ENCODE measurements at regions not wholly inside any gene's neighbourhood (a gene's known extent, or its start where the extent isn't known, plus 50 kb on each side); places are given as distances from the start of the nearest gene placed in this dataset.

- BruUV-seq (replicated peaks): no TSS peak
Observed at GRCh38 chr5:36478646-36479317, 127.6 kb upstream of the SLC1A3 start.

More at GRCh38 chr5:36478646-36479317, 127.6 kb upstream of the SLC1A3 start:
- Histone ChIP-seq H3K27ac (ENCODE audit: insufficient read depth, low read length) (no peak overlapping the region), H3K4ac (ENCODE audit: low read depth, low read length) (no peak overlapping the region), H4K20me1 (ENCODE audit: insufficient read depth, low read length) (no peaks in the 10 kb centered on the region), H3K9ac (ENCODE audit: low read depth, low read length) (no peak overlapping the region), H3K79me1 (ENCODE audit: low read depth in 1 of 2, low read length in 2 of 2) (no peaks in the 10 kb centered on the region), H3K4me2 (ENCODE audit: low read depth, low read length) (no peak overlapping the region), H2AK5ac (ENCODE audit: low read depth, low read length) (no peak overlapping the region), H2AK9ac (replicated peaks; ENCODE audit: low read depth, low read length, poor library complexity) (no peak overlapping the region), H2AFZ (replicated peaks; ENCODE audit: low read length, poor library complexity) (no peak overlapping the region), H3K56ac (ENCODE audit: extremely low read depth, insufficient read depth, low read length) (no peak overlapping the region), H3K27me3 (ENCODE audit: control insufficient read depth, insufficient read depth, low read length) (no peaks in the 10 kb centered on the region; the same call in 1 of the 2 replicates), H3K9me1 (ENCODE audit: insufficient read depth, low read length) (no peaks in the 10 kb centered on the region), H3K4me1 (ENCODE audit: control insufficient read depth, insufficient read depth, low read length) (no peaks in the 10 kb centered on the region), H3K4me3 (ENCODE audit: insufficient read depth, low read depth, low read length) (no peak overlapping the region), H2BK15ac (ENCODE audit: low read depth, low read length) (no peak overlapping the region), H2BK120ac (ENCODE audit: low read depth, low read length) (no peak overlapping the region), H3K14ac (replicated peaks; ENCODE audit: low read depth, low read length) (no peak overlapping the region), H4K8ac (ENCODE audit: low read depth in 2 of 2, low read length in 2 of 2) (no peak overlapping the region), H3K9me3 (ENCODE audit: control insufficient read depth, insufficient read depth, low read length) (no peaks in the 10 kb centered on the region), H3K23ac (ENCODE audit: low read depth, low read length) (no peak overlapping the region), H3K18ac (ENCODE audit: low read depth, low read length) (no peak overlapping the region), H3K36me3 (ENCODE audit: control insufficient read depth, insufficient read depth, low read length) (no peaks in the 10 kb centered on the region), H4K5ac (ENCODE audit: low read depth, low read length) (no peak overlapping the region), H4K91ac (ENCODE audit: insufficient read depth, low read depth, low read length) (no peak overlapping the region), H2BK5ac (ENCODE audit: low read depth, low read length, poor library complexity, severe bottlenecking) (no peak overlapping the region), H2BK20ac (ENCODE audit: low read depth, low read length) (no peak overlapping the region)
- intact Hi-C loops (cut with micrococcal nuclease) (no loop called here), dilution Hi-C loops (cut with HindIII; ENCODE audit: low sequenced_read_pairs, unreplicated experiment) (no loop called here), in situ Hi-C loops (cut with MboI; ENCODE audit: low sequenced_read_pairs) (no loop called here)
- POLR2A ChIA-PET (ENCODE audit: unreplicated experiment): no interaction called here
- TF ChIP-seq NFE2L2 (IDR thresholded peaks at IDR 0.05; ENCODE audit: low read depth, low read length): no peak
- no peak for TF ChIP-seq BHLHE40 (IDR thresholded peaks at IDR 0.05; ENCODE audit: low read depth, low read length)
- TF ChIP-seq POLR2A (IDR thresholded peaks at IDR 0.05; ENCODE audit: low read depth, low read length): no peak
- TF ChIP-seq CHD1 (IDR thresholded peaks at IDR 0.05; ENCODE audit: low read depth, low read length): no peak
- no peak for TF ChIP-seq MAFK (IDR thresholded peaks at IDR 0.05; ENCODE audit: low read depth, low read length)
- no peak for TF ChIP-seq MAZ (IDR thresholded peaks at IDR 0.05; ENCODE audit: borderline replicate concordance, low read depth, low read length)
- TF ChIP-seq FOS (IDR thresholded peaks at IDR 0.05; ENCODE audit: low read depth, low read length): no peak
- TF ChIP-seq RFX5 (IDR thresholded peaks at IDR 0.05; ENCODE audit: low read depth, low read length): no peak
- TF ChIP-seq MXI1 (IDR thresholded peaks at IDR 0.05; ENCODE audit: borderline replicate concordance, low read depth, low read length): no peak
- TF ChIP-seq ELK1 (IDR thresholded peaks at IDR 0.05; ENCODE audit: borderline replicate concordance, low read depth, low read length): no peak
- no peak for TF ChIP-seq CEBPB (IDR thresholded peaks at IDR 0.05; ENCODE audit: low read depth, low read length)
- DNase-seq: no peak
- WGBS, 2 experiments (ENCODE audit: extremely low coverage in 2 of 2, insufficient read length in 1 of 2): no CpG with 5 or more reads among the region's 7 CpGs
- ATAC-seq (ENCODE audit: low read depth): no peak
- CTCF ChIA-PET: interaction anchor here (0.8 kb wide), 1 partner anchor 24 kb away, joined by 3 read pairs; no protein-coding TSS in a partner anchor

Data from IMR-90 (cell line).